ENCODE measurements at regions not wholly inside any gene's neighbourhood (a gene's known extent, or its start where the extent isn't known, plus 50 kb on each side); places are given as distances from the start of the nearest gene placed in this dataset.
"Not testable (repeated sequence)": the region's sequence is repeated elsewhere in the genome, so short reads cannot be mapped to it uniquely, and the experiment has no call there.

- peaks cover 14% of the 10 kb centered on the region for H3K27me3 Mint-ChIP-seq (ENCODE audit: low read depth)
- H3K4me1 Mint-ChIP-seq (ENCODE audit: low read depth) = no peaks in the 10 kb centered on the region
- H3K4me3 Mint-ChIP-seq = no peak overlapping the region
- H3K36me3 Mint-ChIP-seq (ENCODE audit: insufficient read depth) = no peaks in the 10 kb centered on the region
- no peak for ATAC-seq
- DNase-seq = no peak
- peaks cover 9% of the 10 kb centered on the region for H3K9me3 Mint-ChIP-seq
These were observed 90.6 kb upstream of the WWC2 start for GRCh38 chr4:183008492-183008891.

GRCh38 chr4:183004370-183004769 lies 87.2 kb upstream of the DCTD start:
- peaks cover 19% of the 10 kb centered on the region for H3K27me3 Mint-ChIP-seq (ENCODE audit: low read depth)
- not testable (repeated sequence) for DNase-seq; H3K36me3 Mint-ChIP-seq (ENCODE audit: insufficient read depth); H3K4me1 Mint-ChIP-seq (ENCODE audit: low read depth); H3K9me3 Mint-ChIP-seq; H3K4me3 Mint-ChIP-seq; ATAC-seq

DNA sequence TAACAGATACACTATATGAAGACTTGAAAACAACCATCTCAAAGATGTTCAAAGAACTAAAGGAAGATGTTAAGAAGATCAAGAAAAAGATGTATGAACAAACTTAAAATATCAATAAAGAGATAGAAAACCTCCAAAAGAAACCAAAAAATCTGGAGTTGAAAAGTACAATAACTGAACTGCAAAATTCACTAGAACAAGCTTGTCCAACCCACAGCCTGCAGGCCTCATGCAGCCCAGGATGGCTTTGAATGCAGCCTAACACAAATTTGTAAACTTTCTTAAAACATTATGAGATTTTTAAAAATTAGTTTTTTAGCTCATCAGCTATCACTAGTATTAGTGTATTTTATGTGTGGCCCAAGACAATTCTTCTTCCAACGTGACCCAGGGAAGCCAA lies 77.0 kb upstream of the DCTD start:
- H3K4me1 Mint-ChIP-seq (ENCODE audit: low read depth) = no peaks in the 10 kb centered on the region
- H3K9me3 Mint-ChIP-seq = peaks cover 19% of the 10 kb centered on the region
- H3K36me3 Mint-ChIP-seq (ENCODE audit: insufficient read depth) = no peaks in the 10 kb centered on the region
- H3K27me3 Mint-ChIP-seq (ENCODE audit: low read depth) = peaks cover 14% of the 10 kb centered on the region
- ATAC-seq = no peak
- H3K4me3 Mint-ChIP-seq = no peak overlapping the region
- DNase-seq = no peak

GRCh38 chr4:182978152-182978827 lies 61.1 kb upstream of the DCTD start:
- H3K36me3 Mint-ChIP-seq (ENCODE audit: insufficient read depth) = no peaks in the 10 kb centered on the region
- no peaks in the 10 kb centered on the region for H3K4me1 Mint-ChIP-seq (ENCODE audit: low read depth)
- ATAC-seq (no peak), DNase-seq (no peak)
- H3K9me3 Mint-ChIP-seq = no peaks in the 10 kb centered on the region
- peaks cover 33% of the 10 kb centered on the region for H3K27me3 Mint-ChIP-seq (ENCODE audit: low read depth)
- no peak overlapping the region for H3K4me3 Mint-ChIP-seq

GRCh38 chr4:182975806-182976205 lies 58.6 kb upstream of the DCTD start:
- DNase-seq (no peak), ATAC-seq (peak; percentile 92 to 98)

DNA sequence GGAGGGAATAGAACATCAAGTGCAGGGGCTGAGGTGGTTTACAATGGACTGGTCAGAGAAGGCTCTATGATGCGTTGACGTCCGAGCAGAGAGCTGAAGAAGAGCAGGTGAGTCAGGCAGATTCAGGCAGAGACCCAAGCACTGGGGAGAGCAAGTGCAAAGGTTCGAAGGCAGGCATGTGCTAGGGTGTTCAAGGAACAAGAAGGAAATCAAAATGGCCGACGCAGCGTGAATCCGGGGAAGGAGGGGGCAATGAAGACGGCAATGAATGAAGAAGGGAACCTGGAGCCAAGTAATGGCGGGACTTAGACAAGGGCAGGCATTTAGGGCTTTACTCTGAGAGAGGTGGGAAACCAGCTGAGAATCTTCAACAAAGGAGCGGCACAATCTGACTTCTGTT lies 56.8 kb upstream of the DCTD start:
- Mint-ChIP-seq H3K4me3 (no peak overlapping the region), H3K36me3 (ENCODE audit: insufficient read depth) (no peaks in the 10 kb centered on the region), H3K27me3 (ENCODE audit: low read depth) (peaks cover 30% of the 10 kb centered on the region), H3K9me3 (no peaks in the 10 kb centered on the region), H3K4me1 (ENCODE audit: low read depth) (no peaks in the 10 kb centered on the region)
- ATAC-seq (no peak), DNase-seq (no peak)

More at GRCh38 chr4:182975806-182976205, 58.6 kb upstream of the DCTD start:
- Mint-ChIP-seq H3K4me3 (no peak overlapping the region), H3K27me3 (ENCODE audit: low read depth) (peaks cover 25% of the 10 kb centered on the region), H3K36me3 (ENCODE audit: insufficient read depth) (no peaks in the 10 kb centered on the region), H3K4me1 (ENCODE audit: low read depth) (no peaks in the 10 kb centered on the region), H3K9me3 (no peaks in the 10 kb centered on the region)

GRCh38 chr4:182973511-182973911 lies 56.3 kb upstream of the DCTD start:
- DNase-seq (no peak), ATAC-seq (no peak)
- Mint-ChIP-seq H3K36me3 (ENCODE audit: insufficient read depth) (no peaks in the 10 kb centered on the region), H3K9me3 (no peaks in the 10 kb centered on the region), H3K27me3 (ENCODE audit: low read depth) (peaks cover 30% of the 10 kb centered on the region), H3K4me1 (ENCODE audit: low read depth) (no peaks in the 10 kb centered on the region), H3K4me3 (no peak overlapping the region)

- Mint-ChIP-seq H3K4me1 (ENCODE audit: low read depth) (no peaks in the 10 kb centered on the region), H3K36me3 (ENCODE audit: insufficient read depth) (no peaks in the 10 kb centered on the region), H3K4me3 (no peak overlapping the region), H3K27me3 (ENCODE audit: low read depth) (peaks cover 28% of the 10 kb centered on the region), H3K9me3 (peaks cover 11% of the 10 kb centered on the region)
- DNase-seq = no peak
- no peak for ATAC-seq
These were observed 54.5 kb upstream of the DCTD start for GRCh38 chr4:182971702-182972101.

- no peak overlapping the region for H3K4me3 Mint-ChIP-seq
- H3K4me1 Mint-ChIP-seq (ENCODE audit: low read depth) = no peaks in the 10 kb centered on the region
- H3K27me3 Mint-ChIP-seq (ENCODE audit: low read depth) = peaks cover 35% of the 10 kb centered on the region
- no peak for DNase-seq
- no peaks in the 10 kb centered on the region for H3K36me3 Mint-ChIP-seq (ENCODE audit: insufficient read depth)
- peaks cover 14% of the 10 kb centered on the region for H3K9me3 Mint-ChIP-seq
- ATAC-seq = no peak
These were observed 52.6 kb upstream of the DCTD start for GRCh38 chr4:182969651-182970279.

DNA sequence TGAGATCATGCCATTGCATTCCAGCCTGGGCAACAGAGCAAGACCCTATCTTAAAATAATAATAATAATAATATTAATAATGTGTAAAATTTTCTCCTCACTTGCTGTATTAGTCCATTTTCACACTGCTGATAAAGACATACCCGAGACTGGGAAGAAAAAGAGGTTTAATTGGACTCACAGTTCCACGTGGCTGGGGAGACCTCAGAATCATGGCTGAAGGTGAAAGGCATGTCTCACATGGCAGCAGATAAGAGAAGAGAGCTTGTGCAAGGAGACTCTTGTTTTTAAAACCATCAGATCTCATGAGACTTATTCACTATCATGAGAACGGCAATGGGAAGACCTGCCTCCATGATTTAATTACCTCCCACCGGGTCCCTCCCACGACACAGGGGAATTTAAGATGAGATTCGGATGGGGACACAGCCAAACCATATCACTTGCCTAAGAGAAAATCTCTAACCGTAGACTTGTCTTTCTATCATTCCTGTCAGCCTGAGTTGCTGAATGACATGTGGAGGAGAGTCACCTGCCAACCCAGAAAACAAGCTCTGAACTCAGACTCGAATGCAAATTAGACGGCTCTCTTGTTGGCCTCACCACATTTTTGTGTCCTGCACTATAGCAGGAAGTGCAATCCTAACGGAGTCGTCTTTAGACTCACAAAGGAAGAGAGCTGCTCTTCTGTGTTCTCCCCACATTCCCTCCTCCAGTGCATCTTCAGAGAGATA lies 51.9 kb upstream of the DCTD start:
- H3K27me3 Mint-ChIP-seq (ENCODE audit: low read depth) = peaks cover 34% of the 10 kb centered on the region
- peaks cover 14% of the 10 kb centered on the region for H3K9me3 Mint-ChIP-seq
- H3K36me3 Mint-ChIP-seq (ENCODE audit: insufficient read depth) = no peaks in the 10 kb centered on the region
- ATAC-seq (no peak), DNase-seq (no peak)
- no peaks in the 10 kb centered on the region for H3K4me1 Mint-ChIP-seq (ENCODE audit: low read depth)
- H3K4me3 Mint-ChIP-seq = no peak overlapping the region

DNA sequence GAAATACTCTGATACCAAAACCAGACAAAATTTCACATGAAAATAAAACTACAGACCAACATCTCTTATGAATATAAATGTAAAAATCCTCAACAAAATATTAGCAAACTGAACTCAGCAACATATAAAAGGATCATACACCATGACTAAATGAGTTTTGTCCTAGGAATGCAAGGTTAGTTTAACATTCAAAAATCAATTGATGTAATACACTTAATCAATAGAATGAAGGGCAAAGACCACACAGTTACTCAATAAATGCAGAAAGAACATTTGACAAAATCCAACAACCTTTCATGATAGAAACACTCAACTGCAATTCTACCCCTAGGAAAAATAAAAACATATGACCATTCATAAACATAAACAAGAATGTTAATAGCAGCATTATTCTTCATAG lies 50.2 kb upstream of the DCTD start:
- H3K9me3 Mint-ChIP-seq = peaks cover 14% of the 10 kb centered on the region
- ATAC-seq = no peak
- H3K4me1 Mint-ChIP-seq (ENCODE audit: low read depth) = no peaks in the 10 kb centered on the region
- no peaks in the 10 kb centered on the region for H3K36me3 Mint-ChIP-seq (ENCODE audit: insufficient read depth)
- no peak overlapping the region for H3K4me3 Mint-ChIP-seq
- peaks cover 34% of the 10 kb centered on the region for H3K27me3 Mint-ChIP-seq (ENCODE audit: low read depth)
- no peak for DNase-seq
